ENCODE measurements at regions not wholly inside any gene's neighbourhood (a gene's known extent, or its start where the extent isn't known, plus 50 kb on each side); places are given as distances from the start of the nearest gene placed in this dataset.

- TF ChIP-seq TCF12 (IDR thresholded peaks at IDR 0.05), result no peak
- no peak for TF ChIP-seq MEF2A (IDR thresholded peaks at IDR 0.05; ENCODE audit: borderline replicate concordance, low read depth)
- TF ChIP-seq RFX5 (IDR thresholded peaks at IDR 0.05; ENCODE audit: low read length), result no peak
- TF ChIP-seq ELF1 (IDR thresholded peaks at IDR 0.05), result no peak
- TF ChIP-seq CHD2 (IDR thresholded peaks at IDR 0.05; ENCODE audit: low read length, partially characterized antibody), result no peak
- TF ChIP-seq, protein P1, sequence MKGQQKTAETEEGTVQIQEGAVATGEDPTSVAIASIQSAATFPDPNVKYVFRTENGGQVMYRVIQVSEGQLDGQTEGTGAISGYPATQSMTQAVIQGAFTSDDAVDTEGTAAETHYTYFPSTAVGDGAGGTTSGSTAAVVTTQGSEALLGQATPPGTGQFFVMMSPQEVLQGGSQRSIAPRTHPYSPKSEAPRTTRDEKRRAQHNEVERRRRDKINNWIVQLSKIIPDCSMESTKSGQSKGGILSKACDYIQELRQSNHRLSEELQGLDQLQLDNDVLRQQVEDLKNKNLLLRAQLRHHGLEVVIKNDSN (IDR thresholded peaks at IDR 0.05; ENCODE audit: borderline replicate concordance, low read depth), result no peak
- TF ChIP-seq RXRA (IDR thresholded peaks at IDR 0.05; ENCODE audit: borderline replicate concordance, low read depth), result no peak
- POLR2A ChIA-PET, result no interaction called here
- no peak overlapping the region for H3K9ac ChIP-seq
- H3K9me3 ChIP-seq, result no peaks in the 10 kb centered on the region
- no peak overlapping the region for H3K27ac ChIP-seq (ENCODE audit: low read depth in 2 of 2, low read length in 1 of 2)
- H3K4me3 ChIP-seq (ENCODE audit: low read depth in 2 of 2, low read length in 1 of 2), result no peak overlapping the region
- no peak for DNase-seq
- H3K27me3 ChIP-seq (ENCODE audit: insufficient read depth), result no peaks in the 10 kb centered on the region
- no peaks in the 10 kb centered on the region for H3K4me1 ChIP-seq (ENCODE audit: control insufficient read depth in 1 of 2, insufficient read depth in 2 of 2, low read depth in 1 of 2, low read length in 1 of 2)
- H3F3A ChIP-seq (replicated peaks; ENCODE audit: insufficient read depth), result no peaks in the 10 kb centered on the region
- CTCF ChIA-PET, result no interaction called here
- WGBS (ENCODE audit: low lambda C conversion rate), result 57% methylated on average over 3 of the region's 3 CpGs
- no peaks in the 10 kb centered on the region for H3K36me3 ChIP-seq (replicated peaks in 1 of 2; ENCODE audit: control insufficient read depth in 1 of 2, insufficient read depth in 2 of 2, low read length in 1 of 2)
- no peak overlapping the region for H2AFZ ChIP-seq (ENCODE audit: low read depth)
- no peak overlapping the region for H3K4me2 ChIP-seq
- no peaks in the 10 kb centered on the region for H4K20me1 ChIP-seq (ENCODE audit: insufficient read depth)
- H3K79me2 ChIP-seq (ENCODE audit: insufficient read depth), result no peaks in the 10 kb centered on the region
- H3K9me2 ChIP-seq, result no peaks in the 10 kb centered on the region
Measured at GRCh38 chr9:73911804-73912203, 585.3 kb upstream of the RORB start.

DNA sequence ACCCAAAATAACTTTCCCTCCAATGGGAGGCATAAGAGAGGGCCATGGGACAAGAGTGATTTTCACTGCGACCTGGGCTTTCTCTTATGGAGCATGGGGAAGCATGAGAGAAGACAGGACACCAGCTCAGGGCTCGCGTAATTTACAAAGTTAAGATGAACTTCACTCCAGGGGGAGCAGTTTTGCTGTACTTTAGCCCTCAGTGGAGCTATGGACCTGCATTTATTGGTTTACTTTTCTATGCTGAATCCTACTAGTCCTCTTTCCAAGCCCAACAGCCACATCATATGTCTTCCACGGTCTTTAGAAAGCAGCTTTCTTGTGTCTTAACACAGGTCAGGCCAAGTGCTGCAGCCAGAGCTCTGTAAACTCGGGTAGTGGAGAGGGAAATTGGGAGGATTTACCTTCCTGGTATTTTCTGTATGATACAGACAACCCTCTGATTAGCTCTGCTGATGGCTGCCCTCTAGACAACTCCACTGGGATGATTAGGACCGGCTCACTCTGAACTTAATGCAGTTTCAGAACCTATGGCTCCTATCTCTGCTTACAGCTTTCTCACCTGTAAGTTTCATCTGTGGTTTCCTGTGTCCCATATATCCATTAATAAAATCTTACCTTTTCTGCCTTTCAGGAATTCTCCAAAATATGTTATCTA is 581.0 kb upstream of the RORB start:
- ChIA-PET POLR2A (no interaction called here), CTCF (no interaction called here)
- TF ChIP-seq, protein P2, sequence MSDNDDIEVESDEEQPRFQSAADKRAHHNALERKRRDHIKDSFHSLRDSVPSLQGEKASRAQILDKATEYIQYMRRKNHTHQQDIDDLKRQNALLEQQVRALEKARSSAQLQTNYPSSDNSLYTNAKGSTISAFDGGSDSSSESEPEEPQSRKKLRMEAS (IDR thresholded peaks at IDR 0.05; ENCODE audit: low read depth), result no peak
- TF ChIP-seq RCOR1 (IDR thresholded peaks at IDR 0.05; ENCODE audit: low read length), result no peak
- TF ChIP-seq, protein P3, sequence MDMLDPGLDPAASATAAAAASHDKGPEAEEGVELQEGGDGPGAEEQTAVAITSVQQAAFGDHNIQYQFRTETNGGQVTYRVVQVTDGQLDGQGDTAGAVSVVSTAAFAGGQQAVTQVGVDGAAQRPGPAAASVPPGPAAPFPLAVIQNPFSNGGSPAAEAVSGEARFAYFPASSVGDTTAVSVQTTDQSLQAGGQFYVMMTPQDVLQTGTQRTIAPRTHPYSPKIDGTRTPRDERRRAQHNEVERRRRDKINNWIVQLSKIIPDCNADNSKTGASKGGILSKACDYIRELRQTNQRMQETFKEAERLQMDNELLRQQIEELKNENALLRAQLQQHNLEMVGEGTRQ (IDR thresholded peaks at IDR 0.05; ENCODE audit: borderline replicate concordance, low read depth, low read length), result no peak
- peak; percentile 22 for TF ChIP-seq CTCF (IDR thresholded peaks at IDR 0.05)
- peak; percentile 35; the same call in 1 of the 2 replicates for TF ChIP-seq RAD21 (IDR thresholded peaks at IDR 0.05; ENCODE audit: low read length)
- TF ChIP-seq ELF1 (IDR thresholded peaks at IDR 0.05), result no peak
- Histone ChIP-seq H3K36me3 (replicated peaks in 1 of 2; ENCODE audit: control insufficient read depth in 1 of 2, insufficient read depth in 2 of 2, low read length in 1 of 2) (no peaks in the 10 kb centered on the region), H3F3A (replicated peaks; ENCODE audit: insufficient read depth) (no peaks in the 10 kb centered on the region), H3K9me2 (no peaks in the 10 kb centered on the region), H3K4me2 (no peak overlapping the region), H3K4me3 (ENCODE audit: low read depth in 2 of 2, low read length in 1 of 2) (no peak overlapping the region), H3K79me2 (ENCODE audit: insufficient read depth) (no peaks in the 10 kb centered on the region), H4K20me1 (ENCODE audit: insufficient read depth) (no peaks in the 10 kb centered on the region), H2AFZ (ENCODE audit: low read depth) (no peak overlapping the region), H3K27me3 (ENCODE audit: insufficient read depth) (no peaks in the 10 kb centered on the region), H3K9ac (no peak overlapping the region), H3K9me3 (no peaks in the 10 kb centered on the region), H3K4me1 (ENCODE audit: control insufficient read depth in 1 of 2, insufficient read depth in 2 of 2, low read depth in 1 of 2, low read length in 1 of 2) (no peaks in the 10 kb centered on the region), H3K27ac (ENCODE audit: low read depth in 2 of 2, low read length in 1 of 2) (no peak overlapping the region)
- DNase-seq, result peak; percentile 1
- 40% methylated on average over 6 of the region's 6 CpGs for WGBS (ENCODE audit: low lambda C conversion rate)

Data from SK-N-SH (cell line).